ENCODE measurements at regions not wholly inside any gene's neighbourhood (a gene's known extent, or its start where the extent isn't known, plus 50 kb on each side); places are given as distances from the start of the nearest gene placed in this dataset.

DNA sequence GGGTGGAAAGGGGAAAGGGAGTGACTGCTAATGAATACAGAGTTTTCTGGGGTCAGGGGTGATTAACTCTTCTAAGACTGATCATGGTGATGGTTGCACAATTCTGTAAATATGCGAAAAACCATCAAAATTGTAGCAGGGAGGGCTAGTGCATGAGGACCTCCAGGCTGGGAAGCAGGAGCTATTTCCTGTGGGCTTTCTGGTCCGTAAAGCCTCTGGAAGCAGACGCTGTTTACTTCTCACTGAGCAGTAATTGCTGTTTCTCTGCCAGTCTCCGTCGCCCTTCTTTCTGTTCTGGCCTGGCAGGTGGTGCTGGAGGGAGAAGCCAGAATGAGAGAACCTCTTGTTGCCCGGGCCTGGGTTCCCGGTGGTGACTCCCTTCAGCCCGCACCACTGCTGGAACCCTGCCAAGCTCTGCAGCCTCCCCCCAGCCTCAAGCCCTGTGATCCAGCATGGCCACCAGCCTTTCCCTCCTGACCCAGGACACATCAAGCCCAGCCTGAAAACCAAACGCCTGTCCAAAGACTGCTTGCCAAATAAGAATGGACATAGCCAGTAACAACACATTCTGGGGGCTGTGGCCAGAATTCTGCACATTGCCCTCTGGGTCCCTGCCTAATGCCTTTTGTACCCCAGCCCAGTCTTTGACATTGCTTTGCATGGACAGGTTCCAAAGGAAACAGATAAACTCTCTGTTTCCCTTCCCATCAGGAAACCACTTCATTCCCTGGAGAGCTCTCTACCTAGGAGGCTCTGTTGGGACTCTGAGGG is 201.0 kb upstream of the NAV2 start:
- no peak for DNase-seq

DNA sequence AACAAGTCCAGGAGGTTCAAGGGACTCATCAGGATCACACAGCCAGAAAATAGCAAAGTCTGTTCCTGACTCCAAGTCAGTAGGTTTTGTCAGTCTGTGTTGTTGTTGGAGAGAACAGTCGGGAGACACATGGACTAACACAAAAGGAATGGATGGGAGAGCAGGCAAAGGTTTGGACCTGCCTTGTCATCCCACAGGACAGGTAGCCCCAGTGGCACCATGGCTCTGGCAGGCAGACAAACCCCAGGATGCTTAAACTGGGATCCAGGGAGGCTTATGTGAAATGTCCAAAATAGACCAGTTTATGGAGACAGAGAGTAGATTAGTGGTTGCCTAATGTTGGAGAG is 201.6 kb upstream of the NAV2 start:
- DNase-seq: no peak

DNA sequence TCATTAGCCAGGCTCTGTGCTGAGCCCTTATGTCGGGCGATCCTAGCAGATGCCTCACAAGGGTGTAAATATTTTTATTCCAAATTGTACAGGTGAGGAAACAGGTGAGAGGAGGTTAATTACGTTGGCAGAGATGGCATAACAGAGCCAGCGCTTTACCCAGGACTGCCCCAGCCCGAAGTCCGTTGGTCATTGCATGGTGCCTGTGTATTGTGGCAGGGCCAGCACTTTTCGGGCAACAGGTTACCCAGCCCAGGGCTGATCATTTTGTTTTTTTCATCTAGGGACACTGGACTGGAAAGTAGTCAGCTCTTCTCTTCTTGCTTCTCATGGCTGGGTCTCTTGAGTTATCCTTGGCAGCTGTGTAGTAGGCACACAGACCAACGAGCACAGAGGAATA is 202.2 kb upstream of the NAV2 start:
- DNase-seq: no peak

DNA sequence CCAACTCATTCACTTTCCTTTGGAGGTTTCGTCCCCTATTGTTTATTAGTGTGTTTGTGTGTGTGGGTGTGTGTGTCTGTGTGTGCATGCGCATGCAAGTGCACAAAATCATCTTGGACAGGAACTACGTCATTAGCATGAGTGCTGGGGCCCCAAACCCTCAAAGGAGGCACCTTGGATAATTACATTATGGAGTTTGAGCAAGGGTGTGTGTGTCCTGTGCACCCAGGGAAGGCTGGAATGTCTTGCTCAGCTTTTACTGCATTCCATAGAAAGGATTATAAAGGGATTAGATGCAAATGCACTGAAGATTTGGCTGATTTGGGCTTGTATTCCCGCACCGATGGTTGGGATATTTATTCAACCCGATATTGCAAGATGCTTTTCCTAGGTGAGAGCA is 203.4 kb upstream of the NAV2 start:
- DNase-seq: no peak

DNA sequence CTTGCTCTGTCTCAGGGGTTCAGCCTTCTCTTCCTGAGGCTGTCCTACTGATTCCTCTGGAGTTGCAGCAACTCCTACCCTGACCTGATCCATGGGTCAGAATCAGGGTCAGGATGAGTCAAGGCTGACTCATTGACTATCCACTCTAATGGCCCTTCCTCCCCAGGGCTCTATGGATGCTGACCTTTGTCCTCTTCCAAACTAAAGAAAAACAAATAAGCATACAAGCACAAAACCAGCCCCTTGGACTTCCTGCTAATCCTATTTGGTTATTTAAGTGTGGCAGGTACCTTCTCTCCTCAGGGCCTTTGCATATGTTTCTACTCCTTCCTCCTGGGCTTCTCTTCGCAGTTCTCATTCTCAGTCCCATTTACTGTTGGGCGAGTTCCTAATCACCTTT is 204.5 kb upstream of the NAV2 start:
- DNase-seq: no peak

DNA sequence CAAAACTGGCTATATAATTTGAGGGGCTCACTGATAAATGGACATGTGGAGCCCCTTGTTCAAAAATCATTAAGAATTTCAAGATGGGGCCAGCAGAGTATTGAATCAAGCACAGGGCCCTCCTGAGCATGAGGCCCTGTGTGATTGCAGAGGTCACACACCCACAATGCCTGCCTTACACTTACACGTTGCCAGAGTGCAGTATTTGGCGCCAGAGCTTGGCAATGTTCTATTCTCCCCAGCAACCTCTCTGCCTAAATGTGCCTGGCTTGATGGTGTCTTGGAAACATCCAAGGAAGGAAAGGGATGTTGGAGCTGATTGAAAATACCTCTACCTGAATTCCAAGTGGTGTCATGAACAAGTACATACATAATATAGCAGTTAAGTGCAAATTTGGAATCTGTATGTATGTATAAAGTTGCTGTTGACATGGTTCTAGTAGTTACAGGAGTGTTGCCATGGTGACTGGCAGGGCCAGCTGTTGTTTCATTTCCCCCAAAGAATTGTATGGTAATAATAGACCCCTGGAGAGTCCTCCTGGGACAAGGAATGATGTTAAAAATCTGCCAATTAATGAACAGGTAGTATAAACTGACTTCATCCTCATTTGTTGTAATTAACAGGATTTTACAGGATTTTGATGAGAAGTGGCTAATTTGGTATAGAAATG is 205.7 kb upstream of the NAV2 start:
- DNase-seq: no peak

DNA sequence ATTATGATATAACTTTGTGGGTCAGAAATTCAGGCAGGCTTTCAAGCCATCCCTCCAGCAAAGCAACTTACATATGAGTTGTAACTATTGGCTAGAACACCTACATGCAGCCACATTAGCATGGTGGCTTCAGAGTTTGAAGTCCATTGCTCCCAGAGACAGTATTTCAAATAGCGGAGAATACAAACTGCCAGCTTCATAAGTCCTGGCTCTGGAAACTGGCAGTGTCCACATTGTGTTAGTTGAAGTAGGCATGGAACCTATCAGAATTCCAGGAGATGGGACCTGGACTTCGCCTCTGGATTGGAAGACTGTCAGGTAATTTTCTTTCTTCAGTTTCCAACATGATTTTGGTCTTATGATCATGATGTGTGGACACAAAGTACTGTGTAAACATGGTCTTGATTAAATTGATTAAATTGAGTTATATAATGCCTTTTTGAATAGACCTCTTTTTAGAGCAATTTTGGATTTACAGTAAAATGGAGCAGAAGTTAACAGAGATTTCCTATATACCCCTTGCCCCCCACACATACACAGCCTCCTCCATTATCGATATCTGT is 209.9 kb upstream of the NAV2 start:
- no peak for DNase-seq

DNA sequence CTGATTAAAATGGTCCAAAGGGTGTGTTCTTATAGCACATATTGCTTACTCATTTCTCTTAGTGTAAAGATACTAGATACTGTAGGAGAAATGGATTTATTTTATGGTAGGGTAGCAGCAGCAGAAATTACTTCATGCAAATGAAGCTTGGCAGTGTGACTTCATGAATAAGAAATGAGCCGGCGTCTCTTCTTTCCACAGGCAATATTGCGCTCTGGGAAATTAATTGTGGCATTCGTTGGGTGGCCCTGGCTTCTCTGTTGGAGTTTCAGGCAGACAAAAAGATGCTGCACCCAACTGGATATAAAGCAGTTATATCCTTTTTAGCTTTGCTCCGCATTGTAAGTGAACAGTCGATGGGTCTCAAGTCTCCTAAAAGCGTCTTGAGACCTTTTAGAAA is 211.0 kb upstream of the NAV2 start:
- no peak for DNase-seq

DNA sequence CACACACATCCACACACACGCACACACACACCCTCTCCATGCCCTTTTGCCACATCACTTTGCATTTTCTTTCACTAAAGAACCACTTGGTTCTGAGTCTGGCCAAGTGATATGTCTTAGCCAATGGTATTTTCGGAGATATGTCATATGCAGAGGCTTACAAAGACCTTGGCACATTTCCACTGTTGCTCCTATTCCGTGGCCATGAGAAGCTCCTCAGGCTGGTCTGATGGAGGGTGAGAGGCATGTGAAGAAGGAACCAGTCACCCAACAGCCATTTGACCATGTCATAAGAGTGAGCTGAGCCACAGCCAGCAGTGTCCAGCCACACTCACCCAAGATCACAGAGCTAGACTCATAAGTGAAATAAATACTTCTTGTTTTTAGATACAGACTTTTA is 212.6 kb upstream of the NAV2 start:
- no peak for DNase-seq

DNA sequence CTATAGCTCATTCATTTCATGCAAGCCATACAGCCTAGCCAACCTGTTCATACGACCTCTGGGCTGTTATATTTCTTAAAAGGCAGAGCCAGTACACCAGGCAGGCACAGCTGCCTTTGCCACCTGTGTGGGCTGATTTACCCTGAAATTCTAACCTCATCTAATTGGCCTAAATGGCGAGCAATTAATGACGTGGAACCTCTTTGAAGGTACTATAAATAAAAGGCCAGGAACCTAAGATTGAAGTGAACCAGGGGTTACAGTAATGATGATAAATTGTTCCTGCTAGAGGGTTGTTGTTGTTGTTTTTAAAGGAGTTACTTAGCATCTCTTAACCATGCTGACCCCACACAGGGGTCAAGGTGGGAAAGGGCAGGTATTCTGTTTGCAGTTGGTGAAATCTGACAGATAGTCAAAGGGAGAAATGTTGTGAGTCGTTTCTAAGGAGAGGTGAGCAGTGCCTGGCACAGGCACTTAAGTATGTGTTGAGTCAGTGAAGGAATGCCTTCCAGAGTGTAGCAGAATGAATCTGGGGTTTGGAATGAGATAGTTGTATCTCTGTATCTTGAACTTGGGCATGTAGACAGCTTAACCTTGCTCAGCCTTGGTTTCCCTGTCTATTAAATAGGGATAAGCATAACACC is 213.5 kb upstream of the NAV2 start:
- no peak for DNase-seq

DNA sequence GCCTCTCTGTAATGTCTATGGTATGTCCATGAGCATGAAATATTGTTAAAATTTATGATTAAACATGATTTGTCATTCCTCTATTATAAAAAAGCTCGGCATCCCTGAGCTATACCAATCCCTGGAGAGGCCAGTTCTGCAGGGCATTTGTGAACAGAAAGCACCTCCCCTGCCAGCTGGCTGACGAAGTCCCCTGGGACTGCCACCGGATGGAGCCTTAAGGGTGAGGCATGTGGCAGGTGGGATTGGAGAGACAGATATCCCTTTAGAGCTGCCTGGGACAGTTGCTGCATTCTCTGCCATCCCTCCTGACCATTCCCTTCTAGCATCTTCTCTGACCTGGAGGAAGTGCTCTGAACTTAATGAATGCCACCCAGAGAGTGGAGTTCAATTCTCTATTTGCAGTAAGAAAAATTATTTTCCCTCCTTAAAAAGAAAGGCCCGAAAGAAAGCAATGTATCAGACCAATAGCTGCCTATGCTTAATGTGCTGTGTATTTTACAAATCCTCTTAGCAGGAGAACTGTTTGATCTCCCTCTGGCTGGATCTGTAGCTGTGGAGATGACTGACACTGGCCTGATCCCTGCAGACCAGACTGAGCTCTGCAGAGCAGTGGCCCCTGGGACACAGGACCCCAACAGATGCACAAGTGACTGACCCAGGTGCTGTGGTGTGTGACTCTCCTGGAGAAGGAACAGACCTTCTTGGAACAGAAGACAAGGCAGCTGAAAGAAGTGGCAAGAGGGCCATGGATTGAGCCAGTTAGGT is 219.0 kb upstream of the NAV2 start:
- DNase-seq: no peak

DNA sequence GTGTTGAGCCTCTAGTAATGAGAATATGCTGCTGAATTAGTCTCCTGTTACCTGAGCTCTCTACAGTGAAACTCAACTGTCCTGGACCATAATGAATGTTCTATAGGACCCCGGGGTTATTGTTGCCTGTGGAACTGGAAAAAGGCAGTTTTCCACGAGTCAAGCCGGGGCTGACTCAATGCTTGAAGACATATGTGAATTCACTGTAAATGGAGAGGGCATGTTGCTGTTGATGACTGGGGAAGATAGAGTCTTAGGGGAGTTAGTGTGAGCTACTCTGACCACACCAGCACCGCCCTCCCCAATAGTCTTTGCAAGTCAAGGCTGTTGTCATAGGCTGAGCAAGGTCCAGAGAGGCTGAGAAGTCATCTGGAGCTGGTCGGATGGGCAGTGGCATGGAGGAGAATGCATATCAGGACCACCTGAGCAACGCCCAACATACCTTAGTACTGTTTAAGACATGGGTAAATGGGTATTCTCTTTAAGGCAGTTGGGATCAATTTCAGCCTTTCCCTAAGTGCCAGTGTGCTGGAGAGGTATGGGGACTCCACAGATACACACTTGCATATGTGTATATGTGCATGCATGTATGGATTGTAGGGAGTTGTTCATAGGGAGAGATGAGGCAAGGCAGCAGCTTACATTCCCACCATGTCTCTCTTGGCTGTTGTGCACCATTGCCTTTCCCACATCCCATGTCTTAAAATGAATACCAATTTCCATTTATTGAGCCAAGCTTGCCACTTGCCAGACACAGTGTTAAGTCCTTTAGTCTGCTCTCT is 230.1 kb upstream of the NAV2 start:
- DNase-seq: no peak

DNA sequence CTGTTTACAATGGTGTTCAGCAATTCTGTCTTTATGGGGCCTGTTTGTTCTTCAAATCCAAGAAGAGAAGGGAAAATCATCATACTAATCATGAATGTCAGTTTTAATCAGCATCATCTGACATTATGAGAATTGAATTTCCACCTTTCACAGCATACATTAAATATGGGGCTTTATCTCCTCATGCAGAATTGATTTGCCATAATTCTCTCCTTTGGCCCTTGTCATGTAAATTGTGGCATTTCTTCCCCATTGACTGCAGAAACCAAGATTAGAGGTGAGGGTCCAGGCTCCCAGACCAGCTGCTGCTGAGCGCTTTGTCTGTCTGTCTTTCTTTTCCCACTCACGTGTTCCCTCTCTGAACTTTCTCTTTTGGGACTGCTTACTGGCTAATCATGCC is 232.1 kb upstream of the NAV2 start:
- no peak for DNase-seq

DNA sequence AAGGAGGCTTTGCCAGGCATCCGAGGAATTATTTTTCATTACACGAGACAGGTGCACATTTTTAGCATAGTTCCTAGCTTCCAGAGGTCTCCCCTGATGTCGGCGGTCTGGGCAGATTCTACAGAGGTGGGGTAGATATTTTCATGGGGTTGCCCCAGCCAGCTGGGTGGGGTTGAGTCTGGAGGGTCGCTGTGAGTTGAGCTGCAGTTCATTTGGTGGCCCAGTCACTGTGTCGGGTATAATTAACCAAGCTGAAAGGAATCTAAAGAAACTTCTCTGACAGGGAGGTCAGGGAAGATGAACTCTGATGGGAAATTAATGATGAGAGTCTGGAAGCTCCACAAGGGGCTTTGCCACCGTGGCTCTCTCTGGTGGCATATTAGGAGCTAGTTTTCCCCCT is 233.7 kb upstream of the NAV2 start:
- no peak for DNase-seq

DNA sequence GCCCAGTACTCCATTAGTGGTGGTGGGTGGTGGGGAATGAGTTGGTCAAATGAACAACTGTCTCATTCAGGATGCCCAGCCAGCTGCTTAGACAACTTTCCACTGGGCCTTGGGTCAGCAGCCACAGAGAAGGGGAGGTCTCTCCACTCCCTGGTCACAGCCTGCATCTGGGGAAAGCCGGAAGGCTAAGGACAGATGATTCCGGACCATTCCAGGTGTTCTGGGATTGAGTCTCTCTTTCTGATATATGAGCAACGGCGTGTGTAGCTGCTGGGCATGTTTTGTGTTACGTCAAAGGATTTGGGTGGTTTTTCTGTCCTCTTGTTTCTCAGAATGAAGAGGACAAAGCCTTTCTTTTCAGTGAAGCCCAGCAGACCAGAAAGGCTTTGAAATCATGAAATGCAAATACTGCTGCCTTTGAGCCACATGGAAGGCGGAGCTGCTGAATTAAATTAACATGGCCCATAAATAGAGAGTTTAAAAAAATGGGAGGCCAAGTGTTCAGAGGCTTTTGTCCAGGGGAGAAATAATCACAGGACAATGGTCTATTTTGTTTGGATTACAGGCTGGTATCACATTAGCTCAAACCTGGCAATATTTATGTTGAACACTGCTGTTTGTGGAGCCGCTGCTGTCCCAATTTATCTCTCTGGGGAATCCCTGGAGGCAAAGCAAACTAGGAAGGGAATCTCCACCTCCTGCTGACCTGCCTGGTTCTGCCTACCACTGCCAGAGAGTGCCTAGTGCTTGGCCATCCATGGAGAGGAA is 234.4 kb upstream of the E2F8 start:
- peak; percentile 91 for DNase-seq

DNA sequence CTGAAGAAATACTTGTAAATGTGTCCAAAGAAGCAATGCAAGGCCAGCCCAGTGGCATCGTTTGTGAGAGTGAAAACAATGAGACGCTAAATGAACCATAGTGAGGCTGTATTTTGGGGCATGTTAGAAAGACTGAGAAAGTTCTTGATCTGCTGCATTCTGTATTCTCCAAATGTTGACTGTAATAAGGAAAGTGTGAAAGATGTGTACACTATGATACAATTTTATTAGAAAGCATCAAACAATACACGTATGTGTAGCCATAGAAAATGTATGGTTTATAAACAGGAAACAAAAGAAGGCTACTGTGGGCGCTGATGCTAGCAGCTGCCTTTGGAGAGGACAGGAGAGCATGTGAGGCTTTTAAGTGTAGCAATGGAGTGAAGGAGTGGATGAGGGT is 233.5 kb upstream of the E2F8 start:
- no peak for DNase-seq

DNA sequence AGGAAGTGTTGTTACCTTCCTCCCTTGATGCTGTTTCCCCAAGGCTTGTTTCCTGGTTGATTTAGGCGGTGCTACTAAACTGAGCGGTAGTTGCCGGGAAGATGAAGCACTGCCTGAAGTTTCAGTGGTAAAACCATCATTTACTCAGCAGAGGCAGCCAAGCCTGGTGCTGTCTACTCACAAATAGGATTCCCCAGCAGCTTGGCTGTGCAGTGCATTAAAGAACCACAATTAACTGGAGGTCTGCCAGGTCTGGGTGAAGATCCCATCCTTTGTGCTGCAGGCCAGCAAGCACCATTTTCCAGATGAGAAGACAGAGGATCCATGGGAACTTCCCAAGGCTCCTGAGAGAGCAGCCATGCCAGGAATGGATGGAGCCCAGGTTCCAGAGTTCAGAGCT is 231.9 kb upstream of the E2F8 start:
- DNase-seq: no peak

DNA sequence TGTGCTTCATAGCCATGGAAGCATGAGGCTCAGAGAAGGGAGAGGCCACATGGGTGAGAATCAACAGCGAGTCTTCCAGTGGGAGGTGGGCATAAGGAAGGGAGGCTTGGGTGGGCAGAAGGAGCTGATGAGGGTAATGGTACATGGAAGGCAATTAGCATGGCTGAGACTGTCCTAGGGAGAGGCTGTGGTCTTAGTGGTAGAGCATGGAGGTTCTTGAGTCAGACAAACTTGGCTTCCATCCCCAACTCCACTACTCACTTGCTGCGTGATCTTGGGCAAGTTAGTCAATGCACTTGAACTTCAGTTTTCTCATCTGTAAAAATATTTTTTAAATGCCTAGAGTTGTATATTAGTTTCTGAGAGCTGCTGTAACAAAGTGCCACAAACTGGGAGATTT is 227.2 kb upstream of the E2F8 start:
- no peak for DNase-seq

DNA sequence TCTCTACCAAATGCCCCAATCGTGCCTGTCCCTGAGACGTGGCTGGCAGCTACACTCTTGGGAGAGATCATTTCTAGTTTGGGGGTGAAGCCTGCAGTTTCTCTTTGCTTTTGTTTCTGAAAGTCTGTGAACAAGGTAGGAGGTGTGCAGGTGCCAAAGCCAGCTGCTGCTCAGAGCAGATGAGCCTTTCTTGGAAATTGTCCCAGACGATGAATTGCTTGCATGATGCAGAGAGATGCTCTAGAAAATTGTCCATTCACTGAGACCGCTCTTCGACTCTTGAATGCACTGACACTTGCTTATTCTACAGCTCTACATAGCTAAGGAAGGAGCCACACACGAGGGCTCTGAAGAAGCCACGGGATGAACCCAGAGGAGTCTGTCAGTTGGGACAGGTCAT is 225.6 kb upstream of the E2F8 start:
- DNase-seq: no peak

DNA sequence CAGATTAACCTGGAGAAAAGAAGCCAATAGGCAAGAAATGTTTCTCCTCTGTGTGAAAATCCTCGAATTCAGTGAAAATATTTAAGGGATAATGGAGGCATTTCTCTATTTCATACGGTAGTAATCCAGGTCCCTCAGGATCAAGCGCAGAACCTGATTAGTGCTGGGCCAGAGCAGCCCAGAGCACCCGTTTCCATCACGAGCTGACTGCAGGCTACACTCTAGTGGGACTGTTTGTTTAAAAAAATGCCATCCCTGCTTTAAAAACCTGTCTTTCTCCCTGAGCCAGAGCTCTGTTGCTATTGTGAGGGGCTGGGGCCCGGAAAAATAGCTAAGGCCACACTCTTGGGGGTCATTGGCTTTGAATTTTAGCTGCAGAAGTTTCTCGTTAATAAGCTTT is 223.2 kb upstream of the E2F8 start:
- DNase-seq: no peak

DNA sequence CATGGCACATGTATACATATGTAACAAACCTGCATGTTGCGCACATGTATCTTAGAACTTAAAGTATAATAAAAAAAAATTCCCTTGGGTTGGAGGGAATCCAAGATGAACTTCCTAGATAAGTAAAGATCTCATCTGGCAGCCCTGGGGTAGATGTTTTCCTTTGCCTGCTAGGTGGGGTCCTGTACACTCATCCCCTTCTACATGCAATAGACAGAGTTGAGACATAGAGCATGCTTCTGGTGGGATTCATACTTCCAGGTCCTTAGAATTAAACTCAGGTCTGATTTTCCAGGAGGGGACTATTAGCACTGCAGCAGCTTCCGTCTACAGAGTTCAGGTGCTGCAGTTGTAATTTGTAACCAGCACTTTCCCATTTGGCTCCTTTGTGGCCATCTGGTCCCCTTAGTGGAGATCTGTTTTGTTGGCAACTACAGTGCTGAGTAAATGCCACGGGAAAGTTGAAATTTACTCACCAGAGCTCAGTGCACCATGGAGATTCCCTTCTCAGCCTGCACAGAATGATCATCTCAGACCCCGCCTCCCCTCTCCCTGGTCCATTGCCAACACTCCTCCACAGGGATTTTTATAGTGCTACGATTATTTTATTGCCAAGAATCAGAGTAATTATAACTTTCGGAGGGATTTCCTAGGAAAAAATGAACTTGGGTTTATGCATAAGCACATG is 220.1 kb upstream of the E2F8 start:
- no peak for DNase-seq
